Activated effector memory CD4-positive, alpha-beta T cell treated with Interleukin-2 at 50 U/mL for 16 hours (primary cell): ENCODE measurements at regions not wholly inside any gene's neighbourhood (a gene's known extent, or its start where the extent isn't known, plus 50 kb on each side); places are given as distances from the start of the nearest gene placed in this dataset.
"Not testable (repeated sequence)": the region's sequence is repeated elsewhere in the genome, so short reads cannot be mapped to it uniquely, and the experiment has no call there.

Experiments
- DNase-seq: peaks from one replicate; pipeline ENCODE4 v3.0.0-alpha.2; 2020

DNA sequence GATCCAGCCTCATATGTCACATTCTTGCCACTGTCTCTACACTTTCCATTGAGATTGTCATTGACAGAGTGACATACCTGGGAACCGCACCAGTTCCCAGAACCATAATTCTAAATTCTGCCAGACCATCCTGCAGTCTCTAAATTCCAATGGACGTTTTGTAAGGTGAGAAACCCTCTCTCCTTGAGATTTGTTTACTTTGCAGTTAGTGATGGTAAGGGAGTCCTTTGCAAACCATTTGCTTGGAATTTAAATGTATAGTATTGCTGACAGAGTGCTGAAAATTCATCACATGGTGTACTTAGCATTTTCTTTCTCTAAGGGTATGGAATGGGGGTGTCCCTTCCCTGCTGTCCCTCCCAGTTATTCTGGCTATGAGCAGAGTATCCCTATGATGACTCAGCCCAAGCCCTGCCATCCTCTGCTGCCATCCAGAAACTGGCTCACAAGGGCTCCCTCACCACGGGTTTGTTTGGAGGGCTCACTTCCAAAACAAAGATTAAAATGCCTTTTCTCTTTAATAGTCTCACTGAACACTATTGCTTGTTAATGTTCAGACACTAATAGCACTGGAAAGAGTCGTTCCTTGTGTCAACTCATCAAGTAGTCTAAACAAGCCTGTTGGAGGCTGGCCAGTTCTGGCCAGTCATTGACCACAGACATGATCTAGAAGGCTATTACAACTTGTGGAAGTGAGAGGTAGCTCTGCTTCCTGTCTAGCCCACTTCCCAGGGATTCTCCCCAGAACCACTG, 129.0 kb upstream of the HMGA2 start:
- no peak for DNase-seq

DNA sequence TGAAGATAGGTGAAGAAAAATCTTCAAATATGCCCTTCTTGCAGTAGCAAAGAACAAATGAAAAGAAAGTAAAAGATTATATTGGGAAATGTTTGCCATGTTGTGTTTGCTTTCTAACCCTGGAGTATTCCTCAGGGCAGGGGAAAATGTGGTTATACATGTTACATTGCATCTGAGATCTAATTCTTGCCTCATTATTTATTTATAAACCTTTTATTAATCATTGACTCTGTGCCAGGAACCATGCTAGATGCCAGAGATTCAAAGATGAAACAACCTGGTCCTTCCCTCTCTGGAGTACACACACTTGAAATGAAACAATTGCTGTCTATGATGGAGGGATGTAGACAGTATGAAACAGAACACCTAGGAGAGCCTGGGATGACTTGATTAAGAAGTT, 128.1 kb upstream of the HMGA2 start:
- no peak for DNase-seq

DNA sequence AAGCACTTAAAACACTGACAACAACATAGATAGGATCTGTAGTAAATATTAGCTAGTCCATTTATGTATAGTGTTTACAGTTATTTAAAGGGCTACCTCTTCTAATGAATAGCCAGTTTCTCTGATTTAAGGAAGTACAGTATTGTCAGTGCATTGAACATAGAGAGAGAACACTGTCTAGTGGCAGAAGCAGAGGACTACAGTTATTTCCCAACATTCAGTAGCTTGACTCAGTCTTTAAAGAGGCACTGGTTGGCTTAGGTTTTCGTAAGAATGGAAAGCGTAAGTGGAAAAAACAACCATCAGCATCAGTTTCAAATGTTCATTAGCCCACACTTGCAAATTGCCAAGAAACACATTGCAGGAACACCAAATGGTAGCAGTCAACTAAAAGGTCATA, 125.0 kb upstream of the HMGA2 start:
- no peak for DNase-seq

DNA sequence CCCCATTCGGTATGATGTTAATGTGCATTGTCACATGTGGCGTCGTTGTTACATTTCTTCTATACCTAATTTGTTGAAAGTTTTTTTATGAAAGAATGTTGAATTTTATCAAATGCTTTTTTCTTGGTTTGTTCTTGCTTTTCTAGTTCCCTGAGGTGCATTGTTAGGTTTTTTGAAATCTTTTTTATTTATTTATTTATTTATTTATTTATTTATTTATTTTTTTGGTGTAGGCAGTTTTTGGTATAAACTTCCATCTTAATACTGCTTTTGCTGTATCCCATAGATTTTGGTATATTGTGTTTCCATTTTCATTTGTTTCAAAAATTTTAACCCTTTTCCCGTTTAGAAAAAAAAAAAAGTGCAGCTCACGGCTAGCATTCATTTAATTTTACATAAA, 121.1 kb upstream of the HMGA2 start:
- no peak for DNase-seq

DNA sequence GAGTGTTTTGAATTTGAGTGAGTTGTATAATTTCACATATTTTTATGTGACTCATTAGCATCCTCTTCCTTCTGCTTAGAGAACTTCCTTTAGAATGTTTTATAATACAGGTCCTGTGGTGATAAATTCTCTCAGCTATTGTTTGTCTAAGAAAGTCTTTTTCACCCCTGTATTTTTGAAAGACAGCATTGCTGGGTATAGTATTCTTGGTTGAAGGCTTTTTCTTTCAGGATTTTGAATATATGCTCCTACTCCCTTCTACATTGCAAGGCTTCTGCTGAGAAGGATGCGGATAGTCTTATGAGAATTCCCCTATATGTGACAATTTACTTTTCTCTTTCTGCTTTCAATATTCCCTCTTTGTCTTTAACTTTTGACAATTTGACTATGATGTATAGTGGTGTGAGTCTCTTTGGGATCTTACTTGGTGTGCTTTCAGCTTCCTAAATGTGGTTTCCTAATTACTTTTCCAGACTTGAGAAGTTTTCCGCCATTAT, 118.9 kb upstream of the HMGA2 start:
- DNase-seq: no peak

DNA sequence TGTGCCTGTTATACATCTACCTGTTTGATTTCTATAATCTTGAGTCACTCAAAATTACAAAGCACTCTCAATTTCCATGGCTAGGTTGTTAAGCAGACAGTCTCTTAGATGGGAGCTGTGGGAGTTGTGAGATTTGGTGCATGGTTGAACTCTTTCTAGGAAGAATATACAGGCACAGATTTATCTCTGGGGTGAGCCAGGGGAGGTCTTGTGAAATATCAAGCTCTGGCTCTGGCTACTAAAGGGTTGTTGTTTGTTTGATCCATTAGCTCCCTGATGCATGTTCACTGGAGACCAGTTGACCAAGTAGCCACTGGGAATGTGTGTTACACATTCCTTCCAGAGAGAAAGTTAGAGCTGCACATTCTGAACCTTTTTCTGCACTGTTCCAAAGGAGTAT, 117.2 kb upstream of the HMGA2 start:
- DNase-seq: no peak

DNA sequence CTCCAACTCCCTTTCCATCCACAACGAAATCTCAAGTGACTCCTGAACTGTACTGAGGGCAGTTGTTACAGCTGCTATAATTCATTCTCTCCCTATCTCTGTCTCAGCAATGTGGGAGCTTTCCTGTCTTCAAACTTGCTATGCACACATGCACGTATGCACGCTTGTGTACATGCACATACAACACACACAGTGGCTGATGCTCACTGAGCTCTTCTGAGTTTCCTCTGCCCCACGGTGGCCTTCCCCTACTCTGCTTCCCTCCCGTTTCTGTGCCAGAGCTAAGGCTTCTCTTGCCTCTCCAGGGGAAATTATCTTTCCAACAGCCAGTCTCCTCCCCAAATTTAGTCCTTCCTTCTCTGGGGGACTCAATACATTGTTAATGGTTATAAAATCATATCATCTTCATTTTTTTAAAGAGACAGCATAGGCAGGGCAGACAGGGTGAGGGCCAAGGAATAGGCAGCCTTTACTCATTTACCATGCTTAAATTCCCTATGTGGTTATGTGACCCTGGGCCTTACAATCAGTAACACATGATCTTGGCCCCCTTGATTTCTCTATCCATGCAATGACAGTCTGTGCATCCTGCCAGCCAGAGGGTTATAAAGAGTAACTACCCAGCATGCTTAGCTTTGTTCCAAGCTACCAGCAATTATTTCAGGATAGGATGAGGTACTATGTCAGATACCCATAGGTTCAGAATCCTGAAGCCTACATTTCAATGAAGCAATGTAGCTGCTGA, 111.9 kb upstream of the HMGA2 start:
- no peak for DNase-seq

DNA sequence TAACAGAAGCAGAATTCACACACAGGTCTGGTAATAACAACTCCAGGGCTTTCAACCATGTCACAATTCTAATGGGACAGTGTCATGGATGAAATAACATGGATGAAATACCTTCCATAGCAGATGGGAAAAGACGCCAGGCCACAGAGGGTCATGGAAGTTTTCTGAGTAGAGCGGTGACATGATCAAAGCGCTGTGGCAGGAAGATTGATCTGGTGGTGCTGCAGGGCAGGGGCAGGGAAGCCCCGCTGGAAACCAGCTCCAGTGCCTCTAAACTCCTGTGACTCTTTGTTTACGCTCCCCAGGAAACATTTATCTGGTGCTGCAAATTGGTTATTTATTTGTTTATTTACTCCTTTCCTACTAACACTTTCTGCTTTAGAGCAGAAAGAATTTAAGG, 108.3 kb upstream of the HMGA2 start:
- no peak for DNase-seq

DNA sequence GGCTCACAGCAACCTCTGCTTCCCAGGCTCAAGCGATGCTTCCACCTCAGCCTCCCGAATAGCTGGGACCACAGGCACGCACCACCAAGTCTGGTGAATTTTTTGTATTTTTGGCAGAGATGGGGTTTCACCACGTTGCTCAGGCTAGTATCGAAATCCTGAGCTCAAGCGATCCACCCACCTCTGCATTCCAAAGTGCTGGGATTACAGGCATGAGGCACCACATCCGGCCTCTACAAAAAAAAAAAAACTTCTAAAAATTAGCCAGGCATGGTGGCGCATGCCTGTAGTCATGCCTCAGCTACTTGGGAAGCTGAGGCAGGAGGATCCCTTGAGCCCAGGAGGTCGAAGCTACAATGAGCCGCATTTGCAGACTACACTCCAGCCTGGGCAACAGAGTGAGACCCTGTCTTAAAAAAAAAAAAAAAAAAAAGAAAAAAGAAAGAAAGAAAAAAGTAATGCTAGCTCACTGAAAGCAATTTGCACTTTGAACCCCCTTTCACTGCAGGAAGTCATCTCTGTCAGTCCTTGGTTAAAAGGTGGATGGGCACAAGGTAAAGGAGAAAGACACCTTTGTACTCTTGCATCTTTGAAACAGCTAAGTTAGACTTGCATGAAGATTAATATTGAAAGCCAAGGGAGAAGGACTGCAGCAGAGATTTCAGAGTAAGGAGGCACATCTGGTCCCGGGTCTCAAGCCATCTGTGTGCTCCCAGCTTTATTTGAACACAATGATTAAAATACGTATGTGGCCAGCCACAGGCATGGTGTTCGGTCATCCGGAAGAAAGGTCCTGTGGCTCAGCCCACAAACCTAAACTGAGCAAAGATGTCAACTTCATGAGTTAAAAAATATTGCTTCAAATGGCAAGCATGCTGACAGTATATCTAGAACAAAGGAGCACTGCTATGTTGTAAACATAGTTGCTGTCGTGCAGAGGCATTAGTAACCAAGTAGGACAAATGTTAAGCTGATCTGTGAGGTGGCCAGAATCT, 103.8 kb upstream of the HMGA2 start:
- no peak for DNase-seq

DNA sequence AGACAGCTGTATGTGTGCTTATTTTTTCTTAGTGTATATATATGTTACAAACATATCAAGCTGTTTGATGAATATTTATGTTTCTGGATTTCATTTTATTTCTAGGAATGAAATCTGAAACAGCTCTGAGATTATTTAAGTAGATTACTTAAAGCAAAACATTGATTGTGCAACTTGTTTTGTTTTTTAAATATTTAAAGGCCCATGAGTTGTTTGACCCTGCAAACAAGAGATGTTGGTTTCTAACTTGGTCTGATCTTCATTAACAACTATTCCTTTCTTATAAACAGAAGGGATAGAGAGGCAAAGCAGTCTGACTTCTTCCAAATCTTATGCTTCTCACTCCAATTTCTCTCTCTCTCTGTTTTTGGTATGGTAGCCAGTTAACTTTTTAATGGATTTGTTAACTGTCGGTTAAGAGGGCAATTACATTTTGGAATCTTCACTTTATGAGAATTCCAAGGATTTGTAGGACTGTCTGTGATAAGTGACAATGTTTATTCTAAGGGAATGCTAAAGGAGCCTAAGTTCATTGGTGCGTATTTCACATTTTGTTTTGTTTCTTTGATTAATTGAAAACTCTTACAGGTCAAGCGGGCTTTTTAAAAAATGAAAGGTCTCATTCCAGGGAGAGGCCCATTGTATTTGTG, 102.6 kb upstream of the HMGA2 start:
- DNase-seq: no peak

DNA sequence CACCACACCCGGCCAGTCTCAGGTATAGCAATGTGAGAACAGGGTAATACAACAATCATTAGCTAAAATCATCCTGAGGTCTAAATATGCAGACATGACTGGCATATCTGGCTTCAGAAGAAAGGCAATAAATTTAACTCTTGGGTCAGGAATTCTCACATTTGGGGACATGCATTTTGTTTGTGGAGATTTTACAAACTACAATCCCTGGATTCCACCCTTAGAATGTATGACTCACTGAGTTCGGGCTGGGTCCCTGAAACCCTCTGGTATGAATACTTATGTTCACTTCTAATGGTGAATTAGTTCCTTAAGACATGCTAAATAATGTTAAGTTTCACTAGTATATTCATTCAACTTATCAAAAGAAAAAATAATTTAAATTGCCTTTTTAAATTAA, 98.9 kb upstream of the HMGA2 start:
- no peak for DNase-seq

DNA sequence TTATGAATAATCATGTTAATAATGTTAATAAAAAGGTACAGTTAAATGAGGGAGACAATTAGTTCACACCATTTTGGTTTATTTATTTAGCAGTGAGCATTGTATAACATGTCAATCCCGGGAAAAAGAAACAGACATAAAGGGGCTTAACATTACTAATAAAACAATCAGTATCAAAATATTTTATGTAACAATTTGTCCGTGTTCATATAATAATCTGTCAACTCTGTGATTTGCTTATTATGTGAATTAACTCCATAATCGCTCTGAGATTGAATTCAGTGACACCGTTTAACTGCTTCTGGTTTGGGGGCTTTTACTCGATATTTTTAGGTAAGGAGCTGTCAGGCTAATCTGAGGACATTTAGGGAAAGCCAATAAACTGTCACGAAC, 95.8 kb upstream of the HMGA2 start:
- DNase-seq: no peak

DNA sequence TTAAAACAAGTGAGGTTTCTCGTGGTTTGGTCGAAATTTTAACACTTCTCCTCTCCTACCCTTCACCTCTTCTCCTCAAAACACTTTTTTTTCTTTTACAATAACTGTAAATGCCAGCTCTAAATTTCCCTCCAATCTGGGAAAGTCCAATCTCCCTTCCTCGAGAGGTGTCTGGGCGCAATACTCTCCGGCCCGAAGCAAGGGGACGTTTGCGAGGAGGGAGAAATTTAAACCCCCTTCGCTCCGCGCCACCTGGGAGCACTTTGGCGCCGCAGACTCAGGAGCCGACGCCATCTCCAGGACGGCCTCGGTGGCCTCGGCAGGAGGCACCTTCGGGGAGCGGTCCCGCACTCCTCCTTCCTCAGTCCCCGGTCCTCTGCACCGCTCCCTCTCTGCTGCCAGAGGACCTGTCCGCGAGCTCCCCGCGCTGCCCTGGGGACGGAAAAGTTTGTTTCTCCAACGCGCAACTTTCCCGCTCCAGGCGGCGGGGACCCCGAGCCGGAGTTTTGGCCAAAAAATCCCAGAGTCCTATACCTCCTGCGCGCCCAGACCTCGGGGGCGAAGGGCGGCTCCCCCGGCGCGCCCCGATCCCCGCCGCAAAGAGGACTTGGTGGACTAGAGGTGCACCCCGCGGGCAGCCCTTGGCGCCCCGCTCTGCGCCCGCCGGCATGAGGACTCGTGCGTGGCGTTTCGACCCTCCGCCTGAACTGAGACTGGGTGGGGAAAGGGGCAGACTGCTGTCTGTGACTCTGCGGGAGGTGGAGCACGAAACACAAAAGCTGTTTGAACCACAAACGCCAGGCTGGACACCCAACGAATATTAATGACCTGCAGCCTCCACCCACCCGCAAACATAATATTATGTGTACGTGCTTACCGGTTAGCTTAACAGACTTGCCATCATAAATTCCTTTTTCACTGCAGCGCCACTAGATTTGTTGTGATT, 95.2 kb upstream of the HMGA2 start:
- no peak for DNase-seq

DNA sequence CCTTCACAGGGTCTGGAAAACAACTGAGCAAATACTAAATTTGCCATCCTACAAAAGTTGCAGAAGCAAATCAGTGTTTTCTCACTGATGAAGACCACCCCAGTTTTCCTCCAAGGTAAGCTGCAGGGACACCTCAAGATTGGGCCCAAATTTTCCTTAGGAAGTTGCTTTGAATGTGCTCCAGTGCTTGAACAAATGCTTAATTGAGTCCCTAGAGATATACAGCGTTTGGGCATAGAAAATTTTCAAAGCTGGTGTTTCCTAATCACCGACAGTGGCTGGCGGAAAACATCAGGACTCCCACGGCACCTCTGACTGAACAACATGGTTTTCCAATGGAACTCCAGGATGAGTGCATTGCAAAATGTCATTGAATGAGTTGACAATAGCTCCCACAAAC, 92.5 kb upstream of the HMGA2 start:
- DNase-seq: no peak

DNA sequence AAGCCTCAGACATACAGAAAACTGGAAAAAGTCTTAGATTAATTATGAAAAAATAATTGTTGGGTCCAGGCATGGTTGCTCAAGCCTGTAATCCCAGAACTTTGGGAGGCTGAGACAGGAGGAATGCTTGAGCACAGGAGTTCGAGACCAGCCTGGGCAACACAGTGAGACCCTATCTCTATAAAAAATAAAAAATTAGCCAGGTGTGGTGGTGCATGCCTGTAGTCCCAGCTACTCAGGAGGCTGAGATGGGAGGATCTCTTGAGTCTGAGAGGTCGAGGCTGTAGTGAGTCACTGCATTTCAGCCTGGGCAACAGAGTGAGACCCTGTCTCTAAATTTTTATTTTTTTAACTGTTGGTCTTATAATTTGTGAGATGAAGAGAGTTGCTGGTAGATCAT, 90.6 kb upstream of the HMGA2 start:
- not testable (repeated sequence) for DNase-seq

DNA sequence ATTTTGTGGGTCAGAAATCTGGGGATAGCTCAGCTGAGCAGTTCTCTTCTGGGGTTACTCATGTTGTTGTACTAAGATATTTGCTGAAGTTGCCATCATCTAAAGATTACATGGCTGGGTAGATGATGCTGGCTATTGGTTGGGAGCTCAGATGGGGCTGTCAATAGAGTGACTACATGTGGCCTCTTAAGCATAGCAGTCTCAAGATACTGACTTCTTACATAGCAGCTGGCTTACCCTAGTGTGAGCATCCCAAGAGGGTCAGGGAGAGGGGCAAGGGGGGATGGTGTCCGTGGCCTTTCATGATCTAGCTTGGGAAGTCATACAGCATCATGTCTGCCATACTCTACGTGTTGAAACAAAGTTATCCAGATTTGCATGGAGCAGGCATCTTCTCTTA, 90.1 kb upstream of the HMGA2 start:
- no peak for DNase-seq

DNA sequence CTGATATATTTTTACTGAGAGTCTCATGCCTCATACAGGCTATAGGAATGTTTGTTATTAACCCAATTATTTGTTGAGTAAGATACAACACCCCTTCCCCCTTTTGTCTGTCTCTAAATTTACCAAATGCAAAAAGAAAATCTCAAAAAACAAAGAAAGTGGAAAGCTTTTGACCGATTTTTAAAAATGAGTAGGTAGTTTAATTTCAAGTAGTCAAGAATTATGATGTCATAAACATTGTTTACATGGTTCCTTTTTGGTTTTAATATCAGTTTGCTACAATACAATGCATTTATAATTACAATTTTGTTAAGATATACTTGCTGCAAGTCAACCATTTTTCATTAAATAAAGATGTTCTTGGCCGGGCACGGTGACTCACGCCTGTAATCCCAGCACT, 84.7 kb upstream of the HMGA2 start:
- DNase-seq: no peak

DNA sequence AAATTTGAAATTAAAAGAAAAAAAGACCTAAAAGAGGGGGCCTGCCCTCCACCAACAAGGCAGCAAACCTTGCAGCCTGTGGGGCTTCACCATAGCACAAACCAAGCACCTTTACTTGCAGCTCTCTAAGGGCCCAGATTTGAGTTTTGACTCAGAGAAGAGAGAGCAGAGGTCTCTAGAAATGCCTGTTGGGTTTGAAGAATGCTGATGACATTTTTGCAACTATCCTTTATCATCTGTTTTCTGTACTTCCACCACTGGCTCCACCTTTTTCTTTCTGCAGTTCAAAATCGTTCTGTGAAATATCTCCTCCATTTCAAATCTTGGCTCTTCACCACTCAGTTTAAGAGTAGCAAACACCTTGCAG, 83.8 kb upstream of the HMGA2 start:
- no peak for DNase-seq

DNA sequence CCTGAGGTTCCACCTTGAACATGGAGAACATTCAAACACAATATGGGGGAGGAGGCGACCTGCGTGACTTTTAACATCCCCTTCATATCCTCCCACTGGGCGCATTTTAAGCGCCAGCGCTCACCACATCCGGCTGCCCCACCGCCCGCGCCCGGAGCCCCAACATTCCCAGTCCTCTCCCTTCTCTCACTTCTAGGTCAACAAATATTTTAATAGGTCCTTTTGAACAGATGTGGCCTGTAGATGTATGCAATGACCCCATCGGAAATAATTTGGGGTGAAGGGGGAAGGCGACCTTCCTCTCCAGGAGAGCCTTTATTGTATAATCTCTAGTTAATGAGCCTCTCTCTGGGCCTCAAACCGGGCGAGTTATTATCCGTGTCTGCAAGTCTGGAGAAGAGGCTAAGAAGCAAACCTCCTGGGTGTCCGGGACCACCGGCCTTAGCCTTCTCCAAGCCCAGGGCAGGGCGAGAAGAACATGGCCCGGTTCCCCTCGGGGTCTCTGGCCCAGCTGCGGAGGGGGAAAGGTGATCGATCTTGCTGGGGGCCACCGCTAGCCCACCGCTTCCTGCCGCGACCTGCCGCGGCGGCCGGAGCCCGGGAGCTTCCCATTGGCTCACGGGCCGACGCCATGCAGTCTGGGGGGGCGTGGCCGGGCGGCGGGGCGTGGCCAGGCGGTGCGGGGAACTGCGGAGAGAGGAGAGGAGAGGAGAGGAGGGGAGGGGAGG, 83.2 kb upstream of the HMGA2 start:
- DNase-seq: no peak

DNA sequence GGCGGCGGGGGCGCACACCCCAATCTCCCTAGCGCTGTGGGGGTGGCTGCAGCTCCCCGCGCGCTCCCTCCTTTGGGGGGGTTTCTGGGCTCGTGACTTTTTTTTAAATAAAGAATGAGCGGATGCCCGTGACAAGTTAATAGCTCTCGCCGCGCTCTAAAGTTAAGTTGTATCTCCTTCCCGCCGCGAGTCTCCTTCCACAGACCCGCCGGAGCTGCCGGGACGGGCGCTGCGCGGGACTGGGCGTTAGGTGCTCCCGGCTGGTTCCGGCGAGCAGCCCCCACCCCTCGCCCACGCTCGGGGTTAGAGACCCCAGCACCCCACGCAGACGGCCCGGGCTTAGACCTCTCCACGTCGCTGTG, 82.6 kb upstream of the HMGA2 start:
- DNase-seq: no peak
